Glutamatergic neuron (in vitro differentiated cells): ENCODE measurements at regions not wholly inside any gene's neighbourhood (a gene's known extent, or its start where the extent isn't known, plus 50 kb on each side); places are given as distances from the start of the nearest gene placed in this dataset.

Experiments
- DNase-seq: peaks from one replicate; pipeline ENCODE4 v3.0.0; 2022
- H3K27ac Mint-ChIP-seq: one replicate; pipeline ENCODE4 v1.8.0; 2020; ENCODE audit warnings: mild to moderate bottlenecking, mixed read lengths, inconsistent platforms; ENCODE audit not compliant: unreplicated experiment
- H3K27me3 Mint-ChIP-seq: one replicate; pipeline ENCODE4 v1.8.0; 2020; ENCODE audit warnings: mild to moderate bottlenecking, moderate library complexity, mixed read lengths, inconsistent platforms; ENCODE audit not compliant: unreplicated experiment
- H3K36me3 Mint-ChIP-seq: one replicate; pipeline ENCODE4 v1.8.0; 2020; ENCODE audit warnings: mild to moderate bottlenecking, mixed read lengths, inconsistent platforms; ENCODE audit not compliant: unreplicated experiment
- H3K4me1 Mint-ChIP-seq: one replicate; pipeline ENCODE4 v1.8.0; 2020; ENCODE audit warnings: mild to moderate bottlenecking, low read depth, mixed read lengths, inconsistent platforms; ENCODE audit not compliant: unreplicated experiment
- H3K4me3 Mint-ChIP-seq: one replicate; pipeline ENCODE4 v1.8.0; 2020; ENCODE audit warnings: mild to moderate bottlenecking, mixed read lengths, inconsistent platforms; ENCODE audit not compliant: unreplicated experiment
- H3K9me3 Mint-ChIP-seq: one replicate; pipeline ENCODE4 v1.8.0; 2020; ENCODE audit warnings: mild to moderate bottlenecking, moderate library complexity, mixed read lengths, inconsistent platforms; ENCODE audit not compliant: unreplicated experiment
- CTCF ChIP-seq: fragments of 200-600 bp; sonication (generic); IDR thresholded peaks from one replicate; pipeline ENCODE4 v1.5.0; 2021; ENCODE audit not compliant: partially characterized antibody, unreplicated experiment

DNA sequence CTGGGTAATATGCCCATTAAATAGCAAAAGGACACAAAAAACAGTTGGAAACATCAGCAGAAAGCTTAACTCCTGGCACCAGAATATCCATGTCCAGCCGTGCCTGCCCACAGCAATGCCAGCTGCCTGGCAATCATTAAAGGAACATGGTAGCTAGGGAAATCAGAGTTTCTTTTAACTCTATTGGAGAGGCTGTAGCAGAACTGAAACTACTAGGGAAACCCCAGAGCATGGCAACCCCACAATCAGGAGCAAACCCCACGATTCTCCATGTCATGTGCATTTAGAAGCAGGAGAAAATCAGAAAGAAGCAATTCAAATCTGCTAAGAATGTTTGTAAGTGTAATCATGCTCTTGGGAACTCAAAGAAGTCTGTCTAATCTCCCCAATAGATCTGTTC lies 409.0 kb upstream of the SMIM21 start:
- no peak for TF ChIP-seq CTCF
- Mint-ChIP-seq H3K9me3 (peaks cover 4% of the 10 kb centered on the region), H3K27ac (no peak overlapping the region), H3K4me3 (no peak overlapping the region), H3K27me3 (peaks cover 2% of the 10 kb centered on the region), H3K36me3 (no peaks in the 10 kb centered on the region), H3K4me1 (no peaks in the 10 kb centered on the region)
- DNase-seq = no peak

- Mint-ChIP-seq H3K4me3 (no peak overlapping the region), H3K27ac (no peak overlapping the region), H3K9me3 (peaks cover 2% of the 10 kb centered on the region), H3K4me1 (peaks cover 6% of the 10 kb centered on the region), H3K27me3 (no peaks in the 10 kb centered on the region), H3K36me3 (no peaks in the 10 kb centered on the region)
- DNase-seq = no peak
- TF ChIP-seq CTCF = no peak
Measured at GRCh38 chr18:75831960-75832359, 404.5 kb upstream of the SMIM21 start.

DNA sequence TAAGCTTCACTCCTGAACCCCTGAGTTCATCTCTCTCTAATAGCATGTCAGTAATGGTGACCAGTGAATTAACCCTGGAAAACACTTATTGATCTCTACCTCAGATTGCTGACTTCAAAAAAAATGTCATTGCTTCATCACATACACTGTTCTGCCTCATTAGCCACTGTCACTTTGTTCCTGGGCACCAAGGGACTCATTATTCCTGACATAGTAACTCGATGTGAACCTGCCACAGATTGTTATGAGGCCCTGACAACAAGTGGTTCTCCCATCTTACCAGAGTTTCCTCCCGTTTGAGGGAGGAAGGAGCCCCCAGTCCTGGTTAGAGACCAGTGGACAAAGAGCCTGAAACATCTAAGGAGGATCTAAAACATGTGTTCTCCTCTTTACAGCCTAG lies 403.3 kb upstream of the SMIM21 start:
- Mint-ChIP-seq H3K4me1 (peaks cover 6% of the 10 kb centered on the region), H3K27ac (no peak overlapping the region), H3K9me3 (peaks cover 2% of the 10 kb centered on the region), H3K36me3 (no peaks in the 10 kb centered on the region), H3K27me3 (no peaks in the 10 kb centered on the region), H3K4me3 (no peak overlapping the region)
- DNase-seq = no peak
- no peak for TF ChIP-seq CTCF

DNA sequence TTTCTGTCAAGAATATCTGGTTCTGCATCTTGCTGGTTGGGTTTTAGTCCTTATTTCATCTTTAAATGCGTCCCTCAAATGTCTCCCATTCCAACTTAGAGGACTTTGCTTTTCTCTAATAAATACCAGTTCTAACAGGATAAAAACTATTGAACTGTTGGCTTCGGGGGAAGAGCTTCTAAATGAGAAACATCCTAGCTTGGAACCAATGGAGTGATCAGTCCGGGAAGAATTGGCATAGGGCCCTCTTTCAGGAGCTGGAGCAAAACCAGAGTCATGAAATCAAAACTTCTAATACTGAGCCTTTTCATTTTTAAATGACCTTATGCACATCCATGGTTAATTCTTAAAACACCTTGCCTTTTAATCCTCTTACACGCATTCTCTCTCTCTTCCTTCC lies 401.6 kb upstream of the SMIM21 start:
- no peak for TF ChIP-seq CTCF
- DNase-seq = no peak
- Mint-ChIP-seq H3K27ac (no peak overlapping the region), H3K36me3 (no peaks in the 10 kb centered on the region), H3K4me1 (peaks cover 6% of the 10 kb centered on the region), H3K9me3 (peaks cover 2% of the 10 kb centered on the region), H3K4me3 (no peak overlapping the region), H3K27me3 (no peaks in the 10 kb centered on the region)

- Mint-ChIP-seq H3K4me3 (no peak overlapping the region), H3K9me3 (peaks cover 2% of the 10 kb centered on the region), H3K4me1 (peaks cover 6% of the 10 kb centered on the region), H3K27ac (no peak overlapping the region), H3K36me3 (no peaks in the 10 kb centered on the region), H3K27me3 (no peaks in the 10 kb centered on the region)
- TF ChIP-seq CTCF = no peak
- no peak for DNase-seq
Measured at GRCh38 chr18:75828379-75828778, 400.9 kb upstream of the SMIM21 start.
